Nucleus accumbens (tissue), 56 donors: ENCODE measurements at regions not wholly inside any gene's neighbourhood (a gene's known extent, or its start where the extent isn't known, plus 50 kb on each side); places are given as distances from the start of the nearest gene placed in this dataset.

Source experiments
- DNase-seq, 56 donors: peaks; one replicate each; lab custom pipeline; 2025; lab: John Stamatoyannopoulos, UW

- no peak for DNase-seq
Observed at GRCh38 chr10:57249615-57250281, 888.7 kb upstream of the ZWINT start.

GRCh38 chr10:57247271-57247670 lies 886.2 kb upstream of the ZWINT start:
- DNase-seq = no peak

- DNase-seq = no peak
Observed at GRCh38 chr10:57225920-57226319, 864.9 kb upstream of the ZWINT start.

GRCh38 chr10:57224811-57225210 lies 863.8 kb upstream of the ZWINT start:
- DNase-seq = no peak

- DNase-seq = no peak
Observed at GRCh38 chr10:57222603-57223002, 861.5 kb upstream of the ZWINT start.

GRCh38 chr10:57222129-57222528 lies 861.1 kb upstream of the ZWINT start:
- DNase-seq = no peak

- DNase-seq = no peak
Observed at GRCh38 chr10:57221674-57222073, 860.6 kb upstream of the ZWINT start.

- no peak for DNase-seq
Observed at GRCh38 chr10:57218382-57218781, 857.3 kb upstream of the ZWINT start.

GRCh38 chr10:57202356-57202755 lies 841.3 kb upstream of the ZWINT start:
- DNase-seq = no peak

GRCh38 chr10:57188846-57189245 lies 827.8 kb upstream of the ZWINT start:
- DNase-seq = no peak

GRCh38 chr10:57186201-57186600 lies 825.1 kb upstream of the ZWINT start:
- no peak for DNase-seq

GRCh38 chr10:57169597-57169996 lies 808.5 kb upstream of the ZWINT start:
- DNase-seq = no peak

- DNase-seq = no peak
Observed at GRCh38 chr10:57168611-57169240, 807.7 kb upstream of the ZWINT start.

- DNase-seq = no peak
Observed at GRCh38 chr10:57165671-57166070, 804.6 kb upstream of the ZWINT start.

GRCh38 chr10:57162231-57162630 lies 801.2 kb upstream of the ZWINT start:
- DNase-seq = no peak

GRCh38 chr10:57161157-57161556 lies 800.1 kb upstream of the ZWINT start:
- DNase-seq = no peak

- DNase-seq = no peak
Observed at GRCh38 chr10:57145548-57145947, 784.5 kb upstream of the ZWINT start.

GRCh38 chr10:57142925-57143576 lies 782.0 kb upstream of the ZWINT start:
- no peak for DNase-seq

- DNase-seq = no peak
Observed at GRCh38 chr10:57141708-57142107, 780.6 kb upstream of the ZWINT start.

GRCh38 chr10:57119684-57120083 lies 758.6 kb upstream of the ZWINT start:
- DNase-seq = no peak

GRCh38 chr10:57113545-57113944 lies 752.5 kb upstream of the ZWINT start:
- no peak for DNase-seq

- no peak for DNase-seq
Observed at GRCh38 chr10:57102236-57102635, 741.2 kb upstream of the ZWINT start.
